GM10266 (cell line): ENCODE measurements at regions not wholly inside any gene's neighbourhood (a gene's known extent, or its start where the extent isn't known, plus 50 kb on each side); places are given as distances from the start of the nearest gene placed in this dataset.
"Not testable (repeated sequence)": the region's sequence is repeated elsewhere in the genome, so short reads cannot be mapped to it uniquely, and the experiment has no call there.

Experiments used
- DNase-seq: peaks from one replicate; pipeline ENCODE4 v3.0.0; 2012; ENCODE audit errors: extremely low spot score
- TF ChIP-seq, protein P1 (sequence below): IDR thresholded peaks from 2 replicates; pipeline ENCODE4 v1.5.1; 2012; ENCODE audit warnings: mild to moderate bottlenecking, low read depth; ENCODE audit not compliant: control insufficient read depth, insufficient read depth; ENCODE audit errors: missing control alignments

GRCh38 chr11:128152796-128153696 is 434.3 kb downstream of the ETS1 start:
- DNase-seq = no peak
- TF ChIP-seq, protein P1, sequence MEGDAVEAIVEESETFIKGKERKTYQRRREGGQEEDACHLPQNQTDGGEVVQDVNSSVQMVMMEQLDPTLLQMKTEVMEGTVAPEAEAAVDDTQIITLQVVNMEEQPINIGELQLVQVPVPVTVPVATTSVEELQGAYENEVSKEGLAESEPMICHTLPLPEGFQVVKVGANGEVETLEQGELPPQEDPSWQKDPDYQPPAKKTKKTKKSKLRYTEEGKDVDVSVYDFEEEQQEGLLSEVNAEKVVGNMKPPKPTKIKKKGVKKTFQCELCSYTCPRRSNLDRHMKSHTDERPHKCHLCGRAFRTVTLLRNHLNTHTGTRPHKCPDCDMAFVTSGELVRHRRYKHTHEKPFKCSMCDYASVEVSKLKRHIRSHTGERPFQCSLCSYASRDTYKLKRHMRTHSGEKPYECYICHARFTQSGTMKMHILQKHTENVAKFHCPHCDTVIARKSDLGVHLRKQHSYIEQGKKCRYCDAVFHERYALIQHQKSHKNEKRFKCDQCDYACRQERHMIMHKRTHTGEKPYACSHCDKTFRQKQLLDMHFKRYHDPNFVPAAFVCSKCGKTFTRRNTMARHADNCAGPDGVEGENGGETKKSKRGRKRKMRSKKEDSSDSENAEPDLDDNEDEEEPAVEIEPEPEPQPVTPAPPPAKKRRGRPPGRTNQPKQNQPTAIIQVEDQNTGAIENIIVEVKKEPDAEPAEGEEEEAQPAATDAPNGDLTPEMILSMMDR = no peak

GRCh38 chr11:128151780-128152179 is 435.6 kb downstream of the ETS1 start:
- no peak for DNase-seq
- TF ChIP-seq, protein P1 = no peak

DNA sequence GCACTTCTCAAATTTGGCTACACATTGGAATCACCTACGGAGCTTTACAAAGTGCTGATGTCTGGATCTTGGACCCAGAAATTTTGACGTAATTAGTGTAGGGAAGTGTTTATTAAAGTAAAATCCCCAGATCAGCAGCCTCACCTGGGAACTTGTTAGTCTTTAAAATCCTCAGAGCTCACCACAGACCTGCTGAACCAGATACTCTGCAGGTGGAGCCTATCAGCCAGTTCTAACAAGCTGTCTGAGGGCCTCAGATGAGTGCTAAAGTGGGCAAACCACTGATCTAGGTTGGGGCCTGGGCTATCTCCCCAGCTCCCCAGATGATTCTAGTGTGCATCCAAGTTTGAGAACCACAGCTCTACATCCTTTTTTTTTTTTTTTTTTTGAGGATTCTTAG is 436.0 kb downstream of the ETS1 start:
- DNase-seq = no peak
- TF ChIP-seq, protein P1 = no peak

DNA sequence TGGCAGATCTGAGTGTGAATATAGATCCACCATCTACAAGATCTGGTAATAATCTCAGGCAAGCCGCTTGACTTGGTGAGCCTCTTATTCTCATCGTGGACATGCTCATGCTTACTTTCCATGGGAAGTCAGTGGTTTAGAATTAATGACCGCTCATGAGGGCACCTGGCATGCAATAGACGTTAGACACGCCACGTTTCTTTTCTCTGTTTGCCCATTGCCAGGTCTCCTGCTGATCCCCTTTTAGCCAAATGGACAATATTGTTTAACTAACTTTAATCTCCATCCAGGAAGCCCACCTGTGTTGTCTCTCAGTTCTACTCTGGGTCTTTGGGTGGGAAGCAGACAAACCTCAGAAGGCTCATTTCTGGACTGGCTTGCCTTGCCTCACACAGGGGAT is 439.1 kb downstream of the ETS1 start:
- DNase-seq = no peak
- TF ChIP-seq, protein P1 = no peak

DNA sequence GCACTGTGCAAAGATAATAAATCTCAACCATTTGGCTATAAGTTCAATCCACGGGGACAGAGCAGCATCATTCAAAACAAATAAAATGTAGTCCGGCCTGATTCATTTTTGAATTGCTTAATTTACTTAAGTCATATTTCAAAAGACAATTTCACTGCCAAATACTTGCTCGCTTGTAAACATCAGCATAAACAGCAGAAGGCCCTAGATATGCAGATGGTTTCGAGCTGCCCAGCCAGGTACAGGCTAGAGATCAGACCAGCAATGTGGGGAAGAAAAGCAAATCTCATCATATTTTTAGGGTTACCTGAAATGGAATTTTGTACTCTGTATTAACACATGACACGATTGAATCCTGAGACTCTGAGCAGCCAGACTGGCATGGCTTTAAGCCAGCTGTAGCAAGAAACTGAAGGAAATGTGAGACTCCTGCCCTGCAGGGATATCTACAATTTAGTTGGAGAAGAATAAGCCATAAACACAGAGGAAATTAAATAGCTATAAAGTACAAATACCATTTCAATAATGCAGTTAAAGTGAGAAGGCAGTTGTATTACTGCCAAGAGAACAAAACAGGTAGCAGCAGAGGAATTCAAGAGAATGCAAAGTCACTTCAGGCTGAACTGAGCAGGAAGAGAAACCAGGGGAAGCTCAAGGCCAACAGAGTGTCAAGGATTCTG is 440.3 kb downstream of the ETS1 start:
- TF ChIP-seq, protein P1 = no peak
- no peak for DNase-seq

- DNase-seq = not testable (repeated sequence)
Observed at GRCh38 chr11:128140293-128140692, 447.1 kb downstream of the ETS1 start.

DNA sequence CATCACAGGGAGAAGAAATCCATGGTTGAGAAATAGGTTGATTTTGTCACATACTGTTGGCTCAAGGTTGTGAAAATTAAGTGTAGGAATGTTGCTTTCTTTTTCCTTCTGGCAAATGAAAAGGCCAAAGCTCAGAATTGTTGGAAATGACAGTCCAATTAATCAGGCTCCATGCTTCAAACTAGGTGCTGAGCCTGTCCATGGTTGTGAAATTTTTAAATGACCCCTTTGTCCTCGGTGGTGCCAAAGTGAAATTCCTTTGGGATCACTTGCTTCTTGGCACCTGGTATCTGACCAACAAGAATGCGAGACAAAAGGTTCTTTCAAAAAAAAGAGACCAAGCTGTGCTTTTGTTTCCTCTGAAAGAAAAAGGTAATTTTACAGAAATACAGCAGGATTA is 451.9 kb downstream of the ETS1 start:
- DNase-seq = no peak
- TF ChIP-seq, protein P1 = no peak
